Dedifferentiated amniotic fluid mesenchymal stem cell (primary cell): ENCODE measurements at regions not wholly inside any gene's neighbourhood (a gene's known extent, or its start where the extent isn't known, plus 50 kb on each side); places are given as distances from the start of the nearest gene placed in this dataset.

Experiments used
- DNase-seq: peaks from one replicate; pipeline ENCODE4 v3.0.0-alpha.2; 2016; ENCODE audit errors: extremely low spot score

DNA sequence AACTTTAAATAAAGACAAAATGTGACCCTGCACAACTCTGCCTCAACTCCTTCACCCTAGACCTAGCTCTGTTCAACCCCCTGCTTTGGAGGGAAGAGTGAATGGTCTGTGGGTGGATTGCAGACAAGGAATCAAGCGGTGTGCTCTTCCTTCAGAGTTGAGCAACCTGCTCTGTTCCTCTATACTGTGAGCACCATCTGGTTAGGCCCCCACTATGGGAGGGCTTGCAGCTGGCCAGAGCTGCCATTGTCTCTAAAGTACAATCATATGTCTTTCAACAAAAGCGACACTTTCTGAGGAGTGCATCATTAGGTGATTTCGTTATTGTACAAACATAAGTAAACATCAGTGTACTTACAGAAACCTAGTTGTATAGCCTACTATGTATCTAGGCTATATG is 406.1 kb upstream of the MARCKS start:
- no peak for DNase-seq

DNA sequence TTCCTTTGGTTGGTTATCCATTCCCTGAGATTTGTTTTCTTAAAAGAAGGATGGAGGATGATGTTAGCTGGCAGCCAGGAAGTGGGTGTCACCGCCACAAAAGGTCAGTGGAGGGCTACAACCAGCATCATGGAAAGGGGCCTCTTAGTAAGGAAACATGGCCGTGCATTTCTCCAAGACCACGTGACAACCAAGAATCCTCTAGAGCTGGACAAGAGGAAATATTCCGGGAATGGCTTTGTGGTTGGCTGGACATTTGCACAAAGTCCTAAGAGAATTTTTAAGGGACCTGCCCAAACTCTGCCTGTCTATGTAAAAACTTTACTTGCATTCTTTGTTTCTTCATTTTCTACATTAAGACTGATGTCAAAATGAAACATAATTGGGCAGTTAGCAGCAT is 399.9 kb upstream of the MARCKS start:
- peak; percentile 97 for DNase-seq

DNA sequence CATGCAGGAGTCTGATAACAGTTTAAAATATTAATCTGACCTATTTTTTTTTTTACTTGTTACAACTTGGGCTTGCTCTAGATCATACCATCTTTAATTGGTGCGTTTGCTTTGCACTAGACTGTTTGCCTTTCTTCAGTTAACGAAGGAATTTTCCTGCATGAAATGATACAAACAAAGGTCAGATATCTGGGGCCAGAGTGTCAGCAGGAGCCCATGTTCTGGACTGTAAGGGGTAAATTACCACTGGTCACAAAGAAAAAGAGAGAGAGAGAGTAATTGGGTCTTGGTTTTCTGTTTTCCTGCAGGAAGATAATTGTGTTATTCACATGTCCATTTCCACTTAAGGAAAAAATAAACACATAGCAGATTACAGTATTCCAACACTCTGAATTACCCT is 399.4 kb upstream of the MARCKS start:
- DNase-seq = no peak

DNA sequence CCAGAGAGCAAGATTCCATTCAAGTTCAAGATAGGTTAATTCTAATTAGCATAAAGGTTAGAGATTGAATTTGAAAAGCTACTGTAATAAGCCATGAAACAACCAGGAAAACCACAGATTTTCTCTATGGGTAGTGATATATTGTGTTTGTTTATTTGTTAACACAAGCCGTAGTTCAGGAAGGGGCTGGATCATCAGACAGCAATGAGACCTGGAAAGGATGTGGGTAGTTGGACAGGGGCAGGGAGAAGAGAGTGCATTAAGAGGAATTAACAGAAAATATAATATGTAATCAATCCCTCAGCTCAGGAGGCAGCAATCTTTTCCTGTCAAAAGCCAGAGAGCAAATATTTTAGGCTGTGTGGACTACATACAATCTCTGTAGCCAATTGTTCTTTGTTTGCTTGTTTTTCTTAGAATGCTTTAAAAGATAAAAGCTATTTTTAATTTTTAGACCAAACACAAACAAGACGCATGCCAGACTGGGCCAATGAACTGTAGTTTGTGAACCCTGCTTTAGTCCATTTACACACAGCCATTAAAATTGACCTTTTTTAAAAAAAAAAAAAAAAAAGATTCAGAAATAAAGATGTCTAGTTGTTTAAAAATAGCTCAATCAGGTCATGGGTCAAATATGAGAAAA is 398.7 kb upstream of the MARCKS start:
- no peak for DNase-seq

DNA sequence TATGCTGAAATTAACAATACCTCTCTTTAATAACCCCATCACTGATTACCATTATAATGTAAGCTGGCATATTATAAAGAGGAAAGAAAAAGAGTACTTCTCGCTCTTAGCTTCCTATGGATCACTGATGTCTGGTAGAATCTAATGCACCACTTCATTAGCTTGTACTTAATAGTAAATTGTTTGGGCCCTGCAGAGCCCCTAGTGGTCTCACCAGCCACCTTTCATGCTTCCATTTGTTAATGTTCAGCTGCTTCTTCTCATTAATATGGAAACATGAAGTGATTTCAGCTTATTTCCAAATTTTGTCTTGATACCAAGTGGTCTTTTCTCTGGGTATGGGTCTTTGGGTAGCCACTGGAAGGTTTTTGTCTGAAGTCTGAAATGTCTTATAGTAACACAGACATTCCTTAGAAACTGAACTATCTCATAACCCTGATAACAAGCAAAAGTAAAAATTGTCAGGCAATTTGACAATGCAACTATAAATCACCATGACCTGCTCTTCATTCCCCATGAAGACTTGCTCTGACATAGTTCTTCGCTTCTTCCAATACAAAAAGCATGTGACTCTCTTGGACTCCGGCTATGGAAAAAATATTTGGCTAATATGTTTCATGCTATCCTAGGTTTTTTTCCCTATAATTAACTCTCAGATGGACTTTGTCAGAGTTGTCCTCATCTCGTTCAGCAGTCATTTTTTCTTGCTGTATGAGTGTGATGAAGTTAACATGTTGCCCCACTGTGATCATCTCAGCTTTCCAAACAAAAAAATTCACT is 395.8 kb upstream of the MARCKS start:
- no peak for DNase-seq

DNA sequence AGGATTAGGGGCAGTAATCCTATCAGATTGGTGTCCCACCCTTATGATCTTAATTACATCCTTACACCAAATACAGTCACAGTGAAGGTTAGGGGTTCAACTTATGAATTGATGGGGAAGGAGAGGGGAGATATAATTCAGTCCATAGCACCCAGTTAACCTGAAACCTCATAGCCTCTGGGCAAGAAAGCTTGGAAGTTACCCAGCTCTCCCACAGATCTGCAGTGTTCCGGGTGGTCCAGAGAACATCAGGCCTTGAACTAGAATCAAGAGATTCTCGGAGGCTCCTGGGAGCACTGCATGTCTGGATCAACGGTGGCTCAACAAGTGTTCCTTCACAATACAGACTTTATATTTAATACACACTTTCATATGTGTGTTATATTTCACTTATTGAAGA is 392.6 kb upstream of the MARCKS start:
- no peak for DNase-seq

DNA sequence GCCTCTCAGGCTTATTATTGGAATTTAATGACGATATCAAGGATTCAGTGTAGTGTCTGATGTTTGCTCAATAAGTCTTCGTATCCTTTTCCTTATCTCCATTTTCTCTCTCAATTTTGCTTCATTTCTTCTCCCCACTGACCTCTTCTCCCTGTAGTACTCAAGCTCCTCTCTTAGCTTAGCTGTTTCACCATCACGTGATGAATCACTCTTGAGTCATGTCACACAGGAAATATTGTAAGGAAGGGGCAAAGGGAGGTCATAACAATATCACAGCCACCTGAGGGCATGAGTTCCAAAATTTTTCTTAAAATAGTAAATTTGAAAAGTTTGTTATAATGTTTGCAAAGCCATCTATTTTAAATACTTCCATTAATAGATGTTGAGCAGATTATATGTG is 392.2 kb upstream of the MARCKS start:
- no peak for DNase-seq

DNA sequence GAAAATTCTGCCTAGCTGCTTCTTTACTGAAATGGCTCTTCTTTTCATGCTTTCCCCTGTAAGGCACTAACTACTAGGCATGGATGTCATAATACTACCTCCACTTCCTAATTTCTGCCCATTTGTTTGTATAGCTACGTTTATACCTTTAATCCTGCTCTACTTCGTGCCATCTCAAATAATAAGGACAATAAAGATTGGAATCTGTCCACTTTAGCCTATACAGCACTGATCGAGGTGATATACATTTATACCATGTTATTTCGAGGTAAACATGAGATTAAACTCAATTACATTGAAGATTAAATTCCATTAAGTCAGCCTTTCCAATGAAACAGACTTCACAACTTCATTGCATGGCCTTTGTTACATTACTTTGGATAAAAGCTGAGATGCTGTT is 390.6 kb upstream of the MARCKS start:
- DNase-seq = no peak

DNA sequence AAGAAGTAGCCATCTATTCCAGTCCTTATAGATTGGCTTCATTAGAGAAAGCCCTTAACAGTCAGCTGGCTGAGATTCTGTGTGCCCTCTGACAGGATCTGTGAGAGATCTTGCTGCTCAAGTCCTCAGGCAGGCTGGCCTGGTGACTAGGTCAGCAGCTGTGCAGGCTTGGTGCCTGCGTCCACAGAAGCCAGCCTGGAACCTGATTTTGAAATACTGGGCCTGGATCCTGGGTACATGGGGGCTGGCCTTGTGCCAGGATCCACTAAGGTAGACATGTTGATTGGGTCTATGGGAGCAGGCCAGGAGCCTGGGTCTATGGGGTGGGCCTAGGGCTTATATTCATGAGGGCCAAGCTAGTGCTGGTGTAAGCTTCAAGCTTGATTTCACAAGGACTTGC is 381.8 kb upstream of the MARCKS start:
- no peak for DNase-seq

DNA sequence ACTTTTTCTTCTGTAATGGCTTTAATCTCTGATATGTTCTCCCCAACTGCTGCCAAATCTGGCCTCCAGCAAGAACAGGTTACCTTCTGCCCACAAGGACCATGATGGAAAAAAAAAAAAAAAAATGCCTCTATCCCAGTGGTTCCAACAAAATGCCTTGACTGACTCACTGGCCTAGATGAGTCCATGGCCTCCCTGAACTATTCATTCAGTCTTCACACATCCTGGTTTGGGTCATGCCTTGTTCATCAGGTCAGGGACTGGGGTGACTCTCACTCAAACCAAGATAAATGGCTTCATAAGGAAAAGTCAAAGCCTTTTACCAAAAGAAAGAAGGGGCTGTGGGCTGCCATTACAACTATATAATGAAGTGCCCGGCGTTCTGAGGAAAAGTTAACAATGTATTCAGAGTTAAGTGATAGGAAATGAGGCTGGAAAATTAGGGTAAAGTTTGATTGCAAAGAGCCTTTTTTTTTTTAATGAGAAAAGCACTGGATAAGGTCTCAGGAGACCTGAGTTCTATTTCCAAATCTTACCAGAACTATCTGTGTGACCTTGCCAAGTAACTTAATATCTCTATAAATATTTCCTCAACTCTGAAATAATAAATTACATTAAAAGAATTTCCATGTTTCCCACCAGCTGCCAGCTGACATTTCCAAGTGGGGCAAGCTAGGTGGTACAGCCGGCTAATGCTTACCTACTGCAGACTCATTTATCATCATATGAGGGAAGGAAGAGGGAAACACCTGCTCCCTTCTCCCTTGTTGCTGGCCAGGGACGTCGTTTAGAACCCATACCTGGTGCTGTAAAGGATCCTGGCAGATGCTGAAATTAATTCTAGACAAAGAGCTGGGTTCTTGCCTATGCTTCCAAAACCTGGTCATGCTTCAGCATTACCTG is 380.0 kb upstream of the MARCKS start:
- DNase-seq = no peak

DNA sequence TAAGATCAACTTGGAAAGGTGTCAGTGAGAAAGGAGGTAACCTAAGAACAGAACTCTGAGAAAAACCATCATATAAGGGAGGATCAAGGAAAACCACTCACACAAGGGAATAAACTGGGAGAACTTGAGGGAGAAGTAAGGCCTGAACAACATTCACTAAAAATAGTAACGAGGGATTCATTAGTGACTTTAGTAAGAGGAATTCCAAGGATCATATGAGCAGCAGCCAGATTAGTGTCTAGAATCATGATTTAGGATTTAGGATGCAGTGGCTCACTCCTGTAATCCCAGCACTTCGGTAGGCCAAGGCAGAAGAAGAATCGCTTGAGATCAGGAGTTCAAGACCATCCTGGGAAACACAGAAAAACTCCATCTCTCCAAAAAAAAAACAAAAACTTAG is 376.5 kb upstream of the MARCKS start:
- DNase-seq = no peak

DNA sequence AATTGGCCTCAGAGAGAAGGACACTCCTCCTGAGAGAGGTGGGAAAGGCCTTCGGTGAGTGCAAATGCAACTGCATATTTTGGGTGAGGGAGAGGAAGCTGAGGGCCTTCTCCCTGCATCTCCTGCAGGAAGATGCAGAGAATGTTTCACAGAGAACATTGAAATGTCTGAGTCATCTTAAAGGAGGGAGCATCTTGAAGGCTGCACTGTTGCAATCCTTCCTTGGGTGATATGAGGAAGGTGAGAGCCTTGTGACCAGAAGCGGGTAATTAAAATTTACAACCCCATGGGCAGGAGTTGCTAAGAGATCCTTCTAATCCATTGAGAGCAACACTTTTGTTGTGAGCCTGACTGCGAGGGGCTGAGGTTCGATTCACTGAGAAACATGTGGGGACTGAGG is 375.7 kb upstream of the MARCKS start:
- DNase-seq = no peak

DNA sequence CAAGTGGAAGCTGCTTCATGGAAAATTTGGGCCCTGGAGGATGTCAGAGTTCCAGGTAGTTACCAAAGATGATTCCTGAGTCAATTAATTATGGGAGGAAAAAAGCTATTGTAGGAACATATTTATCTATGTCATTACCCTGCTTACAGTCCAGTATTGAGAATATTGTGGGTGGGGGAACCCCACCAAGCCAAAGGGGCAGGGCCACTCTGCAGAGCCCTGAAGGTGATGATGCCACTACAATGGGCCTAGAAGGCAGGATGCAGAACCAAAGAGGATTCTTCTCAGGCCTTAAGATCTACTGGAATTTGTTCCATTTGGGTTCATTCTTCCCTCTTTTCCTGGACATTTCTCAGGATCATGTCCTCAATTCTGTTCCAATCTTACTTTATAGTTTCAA is 375.2 kb upstream of the MARCKS start:
- DNase-seq = no peak

DNA sequence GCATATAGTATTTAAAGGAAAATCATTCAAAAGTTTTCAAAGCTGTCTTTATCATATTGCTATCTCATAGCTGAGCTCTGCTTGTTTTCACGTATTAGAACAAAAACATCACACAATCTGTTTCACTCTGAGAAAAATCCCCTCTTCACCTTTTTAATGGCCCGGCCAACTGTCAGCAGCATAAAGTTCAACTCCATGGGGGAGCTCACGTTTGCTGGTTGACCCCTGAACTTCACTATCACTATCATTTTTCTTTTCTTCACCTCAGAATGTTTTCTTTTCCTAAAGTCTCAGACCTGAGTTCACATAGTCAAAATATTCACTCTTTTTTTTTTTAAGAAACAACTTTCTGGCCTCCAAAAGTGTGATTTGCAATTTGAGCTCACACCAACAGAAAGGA is 374.4 kb upstream of the MARCKS start:
- DNase-seq = no peak

DNA sequence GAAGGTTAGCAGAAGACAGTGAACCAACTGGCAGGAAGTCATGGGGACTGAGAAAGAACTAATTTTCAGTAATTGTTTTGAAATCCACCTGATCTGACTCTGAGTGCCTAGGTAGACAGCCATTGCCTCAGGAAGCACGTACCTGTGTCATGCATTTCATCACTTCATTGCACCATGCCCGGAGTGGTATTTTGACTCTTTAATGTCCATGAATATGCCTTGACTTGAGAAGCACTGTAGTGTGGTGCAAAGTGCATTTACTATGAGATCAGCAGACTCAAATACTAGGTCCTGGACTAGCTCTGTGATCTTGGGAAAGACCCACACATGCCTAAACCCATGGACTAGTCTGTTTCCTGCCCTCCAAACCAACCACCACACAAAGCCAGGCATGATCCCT is 370.9 kb upstream of the MARCKS start:
- no peak for DNase-seq

DNA sequence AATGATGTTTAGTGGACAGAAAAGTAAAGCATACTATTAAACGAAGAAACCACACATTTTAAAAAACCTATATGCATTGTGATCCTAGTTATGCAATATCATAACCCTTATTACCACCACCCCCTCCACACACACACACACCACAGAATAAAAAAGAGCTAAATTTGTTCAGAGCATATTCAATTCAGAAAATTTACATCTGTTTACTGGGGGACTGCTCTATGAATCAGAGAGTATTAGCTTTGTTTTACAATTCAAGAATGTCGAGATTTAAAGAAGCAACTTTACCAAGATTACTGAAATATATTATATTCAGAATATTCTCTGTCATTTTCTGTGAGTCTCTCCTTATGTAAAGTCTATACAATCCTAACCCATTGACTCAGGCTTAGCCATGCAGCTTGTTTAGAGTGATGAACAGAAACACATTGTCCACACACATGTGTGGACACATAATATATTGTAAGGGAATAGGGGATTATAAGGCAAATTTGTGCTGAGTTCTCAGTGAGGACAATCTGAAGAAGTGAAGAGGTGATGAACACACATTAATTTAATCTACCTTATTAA is 369.6 kb upstream of the MARCKS start:
- no peak for DNase-seq

DNA sequence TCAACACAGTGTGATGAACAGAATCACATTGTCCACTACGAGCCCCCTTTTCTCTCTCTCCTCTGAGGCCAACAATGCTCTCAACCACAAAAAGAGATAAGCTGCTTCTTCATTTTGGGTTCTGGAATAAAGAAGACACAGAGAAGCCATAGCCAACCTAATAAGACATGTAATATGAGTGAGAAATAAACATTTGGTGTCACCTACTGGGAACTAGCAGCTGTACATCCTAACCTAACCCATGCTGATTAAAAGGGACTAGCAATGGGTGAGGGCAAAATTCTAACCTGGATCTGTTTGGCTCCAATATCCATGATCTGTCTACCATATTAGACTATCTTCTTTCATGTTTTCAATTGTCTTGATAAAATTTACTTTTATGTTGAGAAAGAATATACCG is 369.1 kb upstream of the MARCKS start:
- no peak for DNase-seq

DNA sequence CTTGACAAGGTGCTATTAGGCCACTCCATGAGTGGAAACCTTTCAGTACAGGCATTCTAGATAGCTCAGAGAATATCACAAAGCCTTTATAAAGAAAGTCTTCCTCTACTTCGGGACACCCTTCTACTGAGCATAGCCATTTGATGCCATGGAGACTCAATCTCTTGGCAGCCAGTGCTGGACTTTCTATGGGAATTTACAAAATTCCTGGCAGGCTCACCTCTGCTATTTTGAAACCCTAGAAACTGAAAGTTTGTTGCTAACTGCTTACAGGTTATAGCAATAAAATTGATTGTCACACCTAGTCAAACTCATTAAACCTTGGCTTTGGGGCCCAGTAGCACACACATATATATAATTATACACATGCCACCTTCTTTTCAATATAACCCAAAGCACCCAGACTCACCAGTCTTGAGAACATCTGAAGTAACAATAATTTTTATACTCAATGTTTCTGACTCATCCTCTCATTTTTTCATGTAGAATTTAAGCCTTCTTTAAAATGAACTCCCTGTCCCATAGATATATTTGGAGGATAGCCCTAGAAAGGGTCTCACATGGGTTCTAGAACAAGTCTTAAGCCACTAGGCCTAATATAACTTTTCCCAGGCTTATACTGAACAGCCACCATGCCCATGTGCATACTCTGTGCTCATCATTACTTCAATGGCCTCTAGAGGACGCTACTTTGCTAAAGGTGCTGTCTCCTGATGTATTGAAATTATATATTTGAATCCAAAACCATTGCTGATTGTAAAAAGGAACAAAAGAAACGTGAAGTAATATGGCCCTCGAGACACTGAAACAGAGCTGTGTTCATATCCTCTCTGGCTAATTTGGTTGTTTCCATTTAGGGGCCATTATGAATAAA is 368.1 kb upstream of the MARCKS start:
- no peak for DNase-seq

DNA sequence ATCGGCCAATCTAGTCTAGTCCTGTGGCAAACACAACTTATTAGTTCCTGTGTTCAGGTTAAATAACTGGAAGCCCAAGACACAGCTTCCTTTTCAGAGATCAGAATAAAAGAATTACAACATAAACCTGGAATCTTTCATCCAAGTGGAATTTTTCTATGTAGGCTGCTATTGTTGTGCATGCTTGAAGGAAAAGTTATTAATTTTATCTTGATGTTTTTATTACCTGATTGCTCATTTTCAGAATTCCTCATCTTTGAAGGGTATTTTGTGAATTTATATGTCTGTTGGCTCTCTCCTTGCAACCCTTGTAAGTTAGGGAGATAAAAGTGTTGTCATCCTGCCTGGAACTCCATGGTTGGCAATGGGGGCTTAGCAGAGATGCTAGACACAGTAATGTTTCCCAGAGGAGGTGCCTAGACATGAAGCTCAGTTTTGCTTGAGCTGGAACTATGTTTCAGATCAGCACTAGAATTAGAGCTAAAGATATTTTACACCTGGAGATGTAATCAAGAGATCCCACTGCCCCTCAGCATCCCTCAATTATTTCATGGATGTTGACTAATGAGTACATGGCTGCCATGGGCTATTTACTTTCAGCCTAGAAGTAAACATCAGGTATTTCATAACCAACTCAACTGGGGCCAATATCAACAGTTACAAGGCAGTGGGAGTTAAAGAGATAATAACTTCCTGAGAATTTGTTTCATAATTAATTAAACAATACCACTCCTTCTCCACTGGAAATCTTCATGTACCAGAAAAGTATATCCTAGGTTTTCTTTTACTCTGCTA is 367.0 kb upstream of the MARCKS start:
- no peak for DNase-seq

DNA sequence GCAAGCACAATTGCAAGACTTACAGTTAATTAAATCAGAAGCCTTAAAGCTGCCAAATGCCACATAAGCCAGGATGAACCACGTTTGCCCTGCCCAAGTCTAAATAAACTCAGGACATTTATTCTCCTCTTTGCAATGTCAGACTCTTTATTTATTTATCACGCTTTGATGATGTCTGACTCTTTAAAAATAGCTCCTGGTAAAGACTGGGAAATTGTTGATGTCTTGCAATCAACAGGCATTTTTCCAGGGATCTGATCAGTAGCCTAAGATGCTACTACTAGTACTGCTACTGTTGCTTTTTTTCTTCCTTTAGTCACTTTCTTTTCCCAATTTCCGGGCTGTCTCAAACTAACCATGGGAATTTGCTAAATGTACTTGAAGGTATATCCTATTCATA is 365.8 kb upstream of the MARCKS start:
- no peak for DNase-seq

DNA sequence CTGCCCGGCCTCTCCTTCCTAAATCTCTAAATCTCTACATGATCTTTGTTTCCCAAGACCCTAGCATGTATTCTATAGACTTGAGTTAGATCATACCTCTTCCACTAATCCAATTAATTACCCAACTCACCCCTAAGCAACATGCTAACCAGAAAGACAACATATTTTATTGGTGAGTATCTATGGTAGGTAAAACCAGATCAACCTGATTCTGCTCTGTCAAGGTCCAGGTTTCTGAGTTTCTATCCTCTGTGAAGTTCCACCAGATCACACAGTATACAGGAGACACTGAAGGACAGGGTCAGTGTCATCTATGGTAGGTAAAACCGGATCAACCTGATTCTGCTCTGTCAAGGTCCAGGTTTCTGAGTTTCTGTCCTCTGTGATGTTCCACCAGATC is 363.2 kb upstream of the MARCKS start:
- no peak for DNase-seq
